HG02763 (cell line): ENCODE measurements at regions not wholly inside any gene's neighbourhood (a gene's known extent, or its start where the extent isn't known, plus 50 kb on each side); places are given as distances from the start of the nearest gene placed in this dataset.

ENCODE experiments used
- ATAC-seq: cut with Tn5 transposase; IDR thresholded peaks from one replicate; pipeline ENCODE4 v1.9.1; 2021; ENCODE audit warnings: mild to moderate bottlenecking, moderate library complexity; ENCODE audit not compliant: unreplicated experiment

DNA sequence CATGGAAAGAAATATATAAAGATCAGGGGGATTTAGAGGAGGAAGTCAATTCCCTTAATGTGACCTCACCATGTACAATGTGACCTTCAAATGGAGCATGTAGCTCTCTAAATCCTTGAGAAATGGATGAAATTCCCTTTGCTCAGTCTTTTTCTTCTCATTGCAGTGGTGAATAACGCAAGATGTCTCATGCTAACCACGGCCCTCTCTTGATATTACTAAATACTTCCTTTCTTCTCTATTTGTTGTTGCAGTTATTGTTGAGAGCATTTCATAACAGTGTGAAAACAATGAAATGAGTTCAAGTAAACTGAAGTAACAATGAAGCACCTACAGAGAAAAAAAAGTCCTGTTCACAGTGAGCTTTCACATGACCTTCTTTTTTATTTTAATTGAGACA is 55.6 kb downstream of the ZNF281 start:
- no peak for ATAC-seq

DNA sequence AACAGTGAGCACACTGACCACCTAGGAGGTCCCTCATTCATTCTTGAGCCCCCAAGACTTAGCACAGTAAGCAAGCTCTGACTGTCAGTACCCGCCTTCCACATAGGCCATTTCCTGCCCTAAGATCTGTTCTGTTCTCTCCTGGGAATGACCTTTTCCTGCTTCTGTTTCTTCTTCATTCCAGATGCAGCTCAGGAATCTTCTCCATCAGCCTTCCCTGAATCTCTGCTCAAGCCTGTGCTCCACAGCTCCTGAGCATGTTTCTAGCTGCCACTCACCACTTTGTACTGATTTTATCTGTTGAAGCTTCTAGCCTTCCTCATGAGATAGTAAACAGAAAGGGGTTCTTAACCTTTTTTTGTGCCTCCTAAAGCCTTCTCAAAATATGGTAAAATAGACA is 56.6 kb downstream of the ZNF281 start:
- no peak for ATAC-seq

DNA sequence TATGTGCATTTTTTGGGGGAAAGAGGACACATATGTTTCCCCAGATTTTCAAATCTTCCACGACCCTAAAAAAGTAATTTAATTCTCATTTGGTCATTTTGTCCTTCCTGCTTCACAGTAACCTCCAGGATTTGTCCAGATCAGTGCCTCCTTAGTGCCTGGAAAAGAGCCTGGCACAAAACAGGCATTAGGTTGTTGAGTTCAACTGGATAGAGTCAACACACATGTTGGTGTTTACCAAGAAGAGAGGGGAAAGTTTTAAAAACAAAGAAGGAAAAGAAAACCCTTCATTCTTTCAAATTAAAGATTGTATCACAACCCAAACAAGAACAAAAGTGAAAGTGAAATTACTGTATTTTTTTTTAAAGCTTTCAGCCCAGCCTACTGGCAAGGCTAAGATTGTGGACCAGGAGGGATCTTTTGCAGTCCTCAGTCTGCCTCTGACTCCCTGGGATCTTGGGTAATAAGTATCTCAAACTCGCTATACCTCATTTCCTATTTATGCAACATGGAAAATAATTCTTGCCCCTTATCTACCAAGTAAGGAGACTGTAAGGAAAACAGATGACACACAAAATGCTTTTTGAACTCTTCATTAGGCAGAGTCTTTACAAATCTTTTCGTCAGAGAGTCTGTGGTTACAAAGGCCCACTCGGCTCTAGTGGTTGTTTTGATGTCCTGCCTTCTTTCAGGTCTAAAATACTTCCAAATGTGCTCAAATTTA is 57.8 kb downstream of the ZNF281 start:
- no peak for ATAC-seq

DNA sequence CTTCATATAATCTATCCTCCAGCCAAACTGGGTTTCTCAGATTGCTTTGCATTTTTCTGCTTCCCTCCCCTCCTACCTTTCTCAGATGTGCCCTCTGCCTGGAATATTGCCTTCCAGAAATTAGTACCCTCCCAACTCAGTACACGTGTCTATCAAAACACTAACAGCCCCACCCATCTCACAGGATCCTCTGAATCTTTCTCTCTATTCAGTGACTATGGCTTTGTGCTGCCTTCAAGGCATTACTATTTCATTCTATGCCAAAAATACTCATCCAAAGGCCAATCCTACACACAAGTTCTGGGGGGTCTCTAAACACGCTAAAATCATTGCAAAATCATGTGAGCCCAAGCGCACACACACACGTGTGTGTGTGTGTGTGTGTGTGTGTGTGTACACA is 58.4 kb downstream of the ZNF281 start:
- no peak for ATAC-seq

DNA sequence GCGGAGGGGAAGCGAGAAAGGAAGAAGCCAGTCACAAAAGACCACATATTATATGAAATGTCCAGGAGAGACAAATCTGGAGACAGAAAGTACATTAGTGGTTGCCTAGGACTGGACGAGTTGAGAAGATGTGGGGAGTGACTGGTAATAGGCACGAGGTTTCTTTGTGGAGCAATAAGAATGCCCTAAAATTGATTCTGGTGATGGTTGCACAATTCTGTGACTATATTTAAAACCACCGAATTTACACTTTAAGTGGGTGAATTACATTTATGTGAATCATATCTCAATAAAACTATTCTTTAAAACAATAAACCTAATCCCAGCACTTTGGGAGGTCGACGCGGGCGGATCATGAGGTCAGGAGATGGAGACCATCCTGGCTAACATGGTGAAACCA is 63.1 kb downstream of the ZNF281 start:
- no peak for ATAC-seq

DNA sequence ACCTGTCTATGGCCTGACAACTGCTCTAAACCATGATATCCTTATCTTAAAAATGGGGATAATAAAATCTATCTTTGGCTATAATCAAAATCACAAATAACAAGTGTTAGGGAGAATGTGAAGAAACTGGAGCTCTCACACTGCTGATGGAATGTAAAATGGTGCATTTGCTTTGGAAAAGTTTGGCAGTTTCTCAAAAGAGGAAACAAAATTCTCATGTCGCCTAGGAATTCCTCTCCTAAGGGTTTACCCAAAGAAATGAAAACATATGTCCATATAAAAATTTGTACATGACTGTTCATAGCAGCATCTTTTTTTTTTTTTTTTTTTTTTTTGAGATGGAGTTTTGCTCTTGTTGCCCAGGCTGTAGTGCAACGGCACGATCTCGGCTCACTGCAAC is 64.3 kb downstream of the ZNF281 start:
- ATAC-seq, result no peak

DNA sequence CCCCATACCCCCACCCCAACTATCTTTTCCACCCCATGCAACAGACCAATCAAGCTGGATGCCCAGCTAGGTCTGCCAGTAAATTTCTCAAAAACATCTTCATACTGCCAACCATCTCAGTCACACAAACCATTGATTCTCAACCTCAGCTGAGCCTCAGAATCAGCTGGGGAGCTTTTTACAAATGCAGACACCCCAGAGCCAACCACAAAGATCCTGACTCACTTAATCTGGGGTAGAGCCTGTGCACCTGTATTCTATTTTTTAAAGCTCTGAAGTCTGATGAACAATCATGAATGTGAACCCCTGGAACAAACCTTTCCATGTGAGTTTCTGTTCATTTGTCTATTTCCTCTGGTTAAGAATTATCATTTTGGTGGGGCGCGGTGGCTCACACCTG is 66.0 kb downstream of the ZNF281 start:
- ATAC-seq, result no peak

DNA sequence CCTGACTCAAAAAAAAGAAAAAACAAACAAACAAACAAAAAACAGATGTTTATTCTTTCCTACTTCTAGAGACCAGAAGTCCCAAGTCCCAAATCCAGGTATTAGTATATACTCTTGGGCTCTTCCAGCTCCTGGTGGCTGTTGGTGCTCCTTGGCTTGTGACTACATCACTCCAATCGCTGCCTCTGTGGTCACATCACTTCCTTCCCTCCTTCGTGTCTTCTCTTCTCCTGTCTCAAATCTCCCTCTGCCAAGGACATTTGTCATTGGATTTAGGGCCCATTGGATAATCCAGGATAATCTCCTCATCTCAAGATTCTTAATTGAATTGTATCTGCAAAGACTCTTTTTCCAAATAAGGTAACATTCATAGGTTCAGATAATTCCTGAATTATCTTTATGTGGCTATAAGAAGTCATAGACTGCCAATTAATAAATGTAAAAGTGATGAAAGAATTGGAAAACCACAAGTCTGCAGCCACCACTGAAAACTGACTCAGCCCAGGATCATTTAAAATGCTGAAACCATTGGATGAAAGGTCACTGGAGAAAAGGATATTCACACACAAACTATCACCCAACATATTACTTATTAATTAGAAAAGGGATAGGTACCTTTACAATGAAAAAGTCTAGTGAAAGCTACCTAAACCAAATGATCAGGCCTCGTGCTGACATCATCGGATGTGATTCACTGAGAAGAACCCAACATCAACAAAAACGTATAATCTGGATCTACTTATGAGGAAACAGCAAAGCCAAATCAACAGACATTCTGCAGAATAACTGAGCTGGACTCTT is 67.1 kb downstream of the ZNF281 start:
- no peak for ATAC-seq

DNA sequence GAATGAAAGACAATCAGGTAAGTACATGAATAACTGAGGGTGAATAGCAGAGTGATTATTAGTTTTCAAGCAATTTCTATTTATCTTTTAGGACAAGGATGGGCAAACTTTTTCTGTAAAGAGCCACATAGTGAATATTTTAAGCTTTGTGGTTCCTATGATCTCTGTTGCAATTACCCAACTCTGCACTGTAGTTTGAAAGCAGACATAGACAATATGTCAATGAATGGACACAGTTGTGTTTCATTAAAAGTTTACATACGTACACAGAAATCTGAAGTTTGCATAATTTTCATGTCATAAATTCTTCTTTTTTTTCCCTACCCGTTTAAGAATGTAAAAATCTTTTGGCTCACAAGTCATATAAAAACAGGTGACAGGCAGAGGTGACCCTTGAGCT is 71.4 kb downstream of the ZNF281 start:
- ATAC-seq, result no peak

DNA sequence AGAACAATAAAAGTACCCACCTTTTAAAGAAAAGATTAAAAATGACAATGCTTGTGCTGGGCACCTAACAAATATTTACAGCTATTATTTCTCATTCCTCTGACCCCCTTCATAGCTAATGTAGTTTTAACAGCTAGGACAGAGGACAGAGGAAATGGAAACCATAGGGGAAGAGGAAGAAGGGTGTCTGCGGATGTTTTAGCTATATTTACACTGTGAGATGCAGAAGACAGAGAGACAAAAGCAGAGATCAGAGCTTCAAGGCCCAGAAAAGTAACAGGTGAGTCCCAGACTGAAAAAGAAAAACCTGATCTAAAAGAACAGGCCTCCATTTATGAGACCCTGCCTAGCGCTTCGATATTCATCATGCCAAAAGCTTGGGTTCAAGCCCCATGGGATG is 72.0 kb downstream of the ZNF281 start:
- ATAC-seq, result no peak

DNA sequence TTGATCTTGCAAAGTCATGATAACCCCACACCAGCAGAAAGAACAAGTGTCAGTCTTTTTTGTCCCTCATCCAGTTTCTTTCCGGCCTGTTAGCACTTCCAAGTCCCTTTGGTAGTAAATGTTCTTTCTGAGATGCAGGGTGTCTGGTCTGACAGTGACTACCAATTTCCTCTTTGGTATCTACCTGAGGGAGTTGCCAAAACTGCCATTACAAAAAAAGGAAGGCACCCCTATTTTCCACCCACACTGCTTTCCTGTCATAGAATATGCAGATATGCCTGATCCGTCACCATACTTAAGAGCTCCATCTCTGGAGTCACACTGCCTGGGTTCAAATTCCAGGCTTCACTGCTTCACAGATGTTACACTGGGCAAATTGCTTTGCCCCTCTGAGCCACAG is 72.4 kb downstream of the ZNF281 start:
- ATAC-seq, result no peak

DNA sequence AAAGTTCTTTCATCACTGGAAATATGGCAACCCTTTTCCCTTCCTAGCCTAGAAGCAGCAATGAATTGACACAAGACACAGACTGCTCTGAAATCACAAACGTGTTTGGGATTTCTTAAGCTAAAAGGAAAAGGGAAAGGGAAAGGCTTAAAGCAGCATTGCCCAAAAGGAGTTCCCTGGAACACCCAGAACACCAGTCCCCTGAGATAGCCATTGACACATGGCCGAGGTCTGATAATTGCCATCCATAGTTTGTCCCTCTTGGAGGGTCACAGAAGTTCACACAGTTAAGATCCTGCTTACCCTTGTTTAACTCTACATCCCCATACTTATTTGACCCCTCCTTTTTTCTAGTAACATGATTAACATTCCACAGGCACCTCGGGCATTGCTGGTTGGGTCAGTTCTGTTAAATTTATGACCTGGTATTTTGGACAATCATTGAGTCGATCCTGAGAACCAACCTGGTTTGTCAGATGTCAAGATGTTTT is 72.9 kb downstream of the ZNF281 start:
- ATAC-seq, result no peak

DNA sequence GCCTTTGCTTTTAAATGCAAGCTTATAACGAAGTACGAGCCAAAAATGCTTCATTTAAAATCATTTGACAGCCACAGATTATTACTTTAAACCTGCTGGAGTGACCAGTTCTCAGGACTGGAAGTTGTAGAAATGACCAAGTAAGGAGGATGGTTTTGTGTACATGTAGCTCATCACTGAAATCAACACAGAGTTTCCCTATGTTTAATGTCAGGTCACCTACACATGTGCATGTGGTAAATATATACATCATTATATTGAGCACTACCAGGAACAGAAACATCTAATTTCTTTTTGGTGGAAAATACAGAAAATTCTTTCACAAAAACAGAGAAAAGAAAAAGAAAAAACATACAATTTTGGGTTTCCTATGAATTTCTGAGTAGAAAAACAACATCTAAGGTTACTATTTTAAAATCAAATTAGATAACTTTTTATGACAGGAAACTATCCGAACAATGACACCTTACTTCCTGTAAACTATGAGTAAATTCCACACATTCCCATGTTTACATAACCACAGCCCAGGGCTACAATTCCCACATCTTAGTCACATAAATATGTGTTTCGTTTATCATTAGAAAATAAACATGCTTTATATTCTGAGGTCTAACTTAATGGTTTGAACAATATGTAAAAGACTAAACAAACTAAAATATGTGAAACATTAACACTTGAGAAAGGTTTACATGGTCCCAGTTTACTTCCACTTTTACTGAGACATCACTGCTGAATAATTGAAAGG is 73.6 kb downstream of the ZNF281 start:
- no peak for ATAC-seq

DNA sequence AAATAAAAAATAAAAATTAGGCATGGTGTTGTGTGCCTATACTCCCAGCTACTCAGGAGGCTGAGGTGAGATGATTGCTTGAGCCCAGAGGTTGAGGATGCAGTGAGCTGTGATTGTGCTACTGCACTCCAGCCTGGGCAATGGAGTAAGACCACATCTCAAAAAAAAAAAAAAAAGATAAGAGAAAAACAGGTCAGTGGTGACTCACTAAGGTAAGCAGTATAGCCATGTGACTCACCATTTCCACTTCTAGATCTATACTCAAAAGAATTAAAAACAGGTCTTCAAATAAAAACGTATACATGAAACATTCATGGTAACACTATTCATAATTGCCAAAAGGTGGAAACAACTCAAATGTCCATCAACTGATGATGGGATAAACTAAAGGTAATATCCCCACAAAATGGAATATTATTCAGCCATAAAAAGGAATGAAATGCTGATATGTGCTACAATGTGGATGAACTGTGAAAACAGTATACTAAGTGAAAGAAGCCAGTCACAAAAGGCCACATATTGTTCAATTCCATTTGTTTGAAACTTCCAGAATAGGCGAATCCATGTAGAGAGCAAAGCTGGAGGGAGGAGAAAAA is 75.1 kb downstream of the ZNF281 start:
- no peak for ATAC-seq

DNA sequence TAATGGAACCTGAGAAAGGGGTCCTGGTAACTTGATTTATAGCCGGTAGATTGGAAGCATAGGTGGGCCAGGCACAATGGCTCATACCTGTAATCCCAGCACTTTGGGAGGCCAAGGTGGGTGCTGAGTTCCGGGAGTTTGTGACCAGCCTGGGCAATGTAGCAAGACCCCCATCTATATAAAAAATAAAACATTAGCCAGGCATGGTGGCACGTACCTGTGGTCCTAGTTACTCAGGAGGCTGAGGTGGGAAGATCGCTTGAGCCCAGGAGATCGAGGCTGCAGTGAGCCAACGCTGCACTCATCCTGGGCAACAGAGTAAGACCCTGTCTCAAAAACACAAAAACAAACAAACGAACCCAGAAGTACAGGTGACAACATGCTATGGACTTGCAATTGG is 76.5 kb downstream of the ZNF281 start:
- ATAC-seq, result no peak

DNA sequence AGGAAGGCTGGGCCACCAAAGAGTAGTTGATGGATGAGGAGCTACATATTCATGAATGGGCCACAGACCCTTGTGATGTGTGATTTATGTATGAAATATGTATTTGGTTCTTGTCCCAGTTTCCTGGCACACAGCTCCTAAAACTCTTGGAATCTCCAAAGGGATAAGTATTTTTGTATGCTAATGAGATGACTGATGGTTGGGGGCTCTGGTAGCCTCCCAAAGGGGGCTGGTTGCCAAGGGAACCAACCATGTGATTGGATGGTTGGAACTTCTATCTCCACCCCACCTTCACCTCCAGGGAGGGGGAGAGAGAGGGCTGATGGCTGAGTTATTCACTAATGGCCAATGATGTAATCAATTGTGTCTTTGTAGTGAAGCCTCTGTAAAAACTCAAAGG is 77.1 kb downstream of the ZNF281 start:
- no peak for ATAC-seq

DNA sequence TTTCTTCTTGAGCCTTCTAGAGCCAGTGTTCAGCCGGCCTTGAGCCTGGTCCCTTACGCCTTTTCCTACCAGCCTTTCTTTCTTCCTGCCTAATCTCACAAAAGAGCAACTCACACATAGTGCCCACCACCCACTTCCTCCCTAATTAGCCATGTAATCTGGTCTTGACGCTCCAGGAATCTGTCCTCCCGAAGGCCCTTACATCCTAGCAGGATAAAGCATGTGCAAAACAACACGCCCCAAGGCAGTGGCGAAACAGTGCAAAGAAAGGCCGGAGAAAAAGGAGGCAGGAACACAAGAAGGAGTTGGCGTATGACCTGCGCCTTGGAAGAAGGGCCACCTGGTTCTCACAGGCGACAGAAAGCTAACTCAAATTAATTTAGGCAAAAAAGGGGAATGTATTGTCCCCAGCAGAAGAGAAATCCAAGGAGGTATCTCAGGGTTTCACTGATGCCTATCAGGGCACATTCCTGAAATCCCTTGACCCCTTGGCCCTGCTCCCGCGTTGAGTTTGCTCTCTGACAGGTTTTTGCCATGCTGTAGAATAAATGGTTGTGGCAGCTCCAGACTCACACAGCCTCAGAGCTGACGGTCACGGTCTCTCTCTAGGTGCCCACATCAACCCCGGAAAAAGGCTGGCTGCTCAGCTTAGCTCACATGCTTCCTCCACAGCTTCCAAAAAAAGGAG is 79.0 kb downstream of the ZNF281 start:
- no peak for ATAC-seq

DNA sequence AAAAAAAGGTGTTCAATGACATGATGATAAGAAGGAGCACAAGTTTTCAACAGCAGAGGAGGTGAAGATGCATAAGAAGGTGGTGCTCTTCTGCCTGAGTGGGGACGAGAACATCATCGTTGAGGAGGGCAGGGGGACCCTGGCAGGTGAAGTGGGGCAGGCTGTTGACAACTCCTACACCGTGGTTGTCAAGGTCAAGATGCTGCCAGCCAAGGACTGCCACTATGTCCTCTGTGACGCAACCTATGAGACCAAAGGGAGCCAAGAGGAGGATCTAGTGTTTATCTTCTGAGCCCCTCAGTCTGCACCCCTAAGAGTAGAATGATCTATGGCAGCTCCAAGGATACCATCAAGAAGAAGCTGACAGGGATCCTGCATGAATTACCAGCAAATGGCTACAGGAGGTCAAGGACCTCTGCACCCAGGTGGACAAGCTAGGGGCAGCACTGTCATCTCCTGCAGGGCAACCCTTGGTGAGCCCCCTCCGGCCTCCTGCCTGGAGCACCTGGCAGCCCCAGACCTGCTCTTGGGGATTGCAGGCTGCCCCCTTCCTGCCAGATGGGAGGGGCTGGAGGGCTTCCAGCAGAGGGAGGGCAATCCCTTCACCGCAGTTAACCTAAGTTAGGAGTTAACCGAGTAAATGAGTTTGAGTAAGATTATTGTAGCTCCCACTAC is 80.5 kb downstream of the ZNF281 start:
- no peak for ATAC-seq

DNA sequence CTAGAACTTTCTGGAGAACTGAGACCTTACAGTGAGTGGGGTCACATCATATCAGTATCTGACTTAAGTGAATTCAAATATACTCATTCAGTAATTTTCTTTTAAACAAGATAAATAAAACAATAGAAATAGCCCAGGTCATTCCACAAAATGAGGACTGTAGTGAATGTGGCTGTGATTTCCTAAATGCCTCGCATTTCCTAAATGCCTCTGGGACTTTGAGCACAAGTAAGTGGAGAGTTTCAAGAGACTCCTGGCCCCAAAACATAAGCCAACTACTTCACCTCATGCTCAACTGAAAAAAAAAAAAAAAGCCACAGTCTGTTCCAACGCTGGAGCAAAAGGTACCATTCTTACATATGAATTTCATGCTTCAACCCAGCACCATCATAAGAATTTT is 81.5 kb downstream of the ZNF281 start:
- ATAC-seq, result no peak

DNA sequence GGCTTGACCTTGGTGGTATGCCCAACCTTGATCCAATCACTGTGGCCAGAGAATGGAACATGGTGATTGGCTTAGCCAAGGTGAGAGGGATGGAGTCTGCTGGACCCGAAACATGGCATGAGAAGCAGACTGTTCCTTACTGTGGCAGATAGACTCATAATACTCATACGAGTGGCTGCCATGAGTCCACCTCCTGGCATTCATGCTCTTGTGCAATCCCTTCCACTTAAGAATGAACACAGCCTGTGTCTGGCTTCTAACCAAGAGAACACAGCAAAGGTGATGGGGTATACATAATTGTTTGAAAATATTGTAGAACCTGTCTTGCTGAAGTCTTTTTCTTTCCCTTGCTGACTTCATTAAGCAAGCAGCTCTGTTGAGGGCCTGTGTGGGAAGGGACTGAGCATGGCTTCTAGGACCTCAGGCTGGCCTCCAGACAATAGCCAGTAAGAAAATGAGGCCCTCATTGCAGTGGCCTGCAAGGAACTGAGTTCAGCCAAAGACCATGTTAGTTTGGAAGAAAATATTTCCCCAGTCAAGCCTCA is 85.9 kb downstream of the ZNF281 start:
- no peak for ATAC-seq
